ENCODE measurements at regions not wholly inside any gene's neighbourhood (a gene's known extent, or its start where the extent isn't known, plus 50 kb on each side); places are given as distances from the start of the nearest gene placed in this dataset.

GRCh38 chrX:148203531-148203930 is 222.4 kb downstream of the FMR1NB start:
- TF ChIP-seq EP300 (conservative IDR thresholded peaks at IDR 0.05; ENCODE audit: poor library complexity, severe bottlenecking) (no peak), MXI1 (conservative IDR thresholded peaks at IDR 0.05; ENCODE audit: poor library complexity, severe bottlenecking) (no peak), POLR2AphosphoS5 (IDR thresholded peaks at IDR 0.05) (no peak), EZH2 (IDR thresholded peaks at IDR 0.05; ENCODE audit: borderline replicate concordance, insufficient read depth, low read length, poor library complexity, severe bottlenecking) (no peak), SMC3 (conservative IDR thresholded peaks at IDR 0.05; ENCODE audit: poor library complexity) (no peak)
- TF ChIP-seq, protein P1, sequence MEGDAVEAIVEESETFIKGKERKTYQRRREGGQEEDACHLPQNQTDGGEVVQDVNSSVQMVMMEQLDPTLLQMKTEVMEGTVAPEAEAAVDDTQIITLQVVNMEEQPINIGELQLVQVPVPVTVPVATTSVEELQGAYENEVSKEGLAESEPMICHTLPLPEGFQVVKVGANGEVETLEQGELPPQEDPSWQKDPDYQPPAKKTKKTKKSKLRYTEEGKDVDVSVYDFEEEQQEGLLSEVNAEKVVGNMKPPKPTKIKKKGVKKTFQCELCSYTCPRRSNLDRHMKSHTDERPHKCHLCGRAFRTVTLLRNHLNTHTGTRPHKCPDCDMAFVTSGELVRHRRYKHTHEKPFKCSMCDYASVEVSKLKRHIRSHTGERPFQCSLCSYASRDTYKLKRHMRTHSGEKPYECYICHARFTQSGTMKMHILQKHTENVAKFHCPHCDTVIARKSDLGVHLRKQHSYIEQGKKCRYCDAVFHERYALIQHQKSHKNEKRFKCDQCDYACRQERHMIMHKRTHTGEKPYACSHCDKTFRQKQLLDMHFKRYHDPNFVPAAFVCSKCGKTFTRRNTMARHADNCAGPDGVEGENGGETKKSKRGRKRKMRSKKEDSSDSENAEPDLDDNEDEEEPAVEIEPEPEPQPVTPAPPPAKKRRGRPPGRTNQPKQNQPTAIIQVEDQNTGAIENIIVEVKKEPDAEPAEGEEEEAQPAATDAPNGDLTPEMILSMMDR (IDR thresholded peaks at IDR 0.05; ENCODE audit: poor library complexity, severe bottlenecking), result no peak
- TF ChIP-seq, protein P2, sequence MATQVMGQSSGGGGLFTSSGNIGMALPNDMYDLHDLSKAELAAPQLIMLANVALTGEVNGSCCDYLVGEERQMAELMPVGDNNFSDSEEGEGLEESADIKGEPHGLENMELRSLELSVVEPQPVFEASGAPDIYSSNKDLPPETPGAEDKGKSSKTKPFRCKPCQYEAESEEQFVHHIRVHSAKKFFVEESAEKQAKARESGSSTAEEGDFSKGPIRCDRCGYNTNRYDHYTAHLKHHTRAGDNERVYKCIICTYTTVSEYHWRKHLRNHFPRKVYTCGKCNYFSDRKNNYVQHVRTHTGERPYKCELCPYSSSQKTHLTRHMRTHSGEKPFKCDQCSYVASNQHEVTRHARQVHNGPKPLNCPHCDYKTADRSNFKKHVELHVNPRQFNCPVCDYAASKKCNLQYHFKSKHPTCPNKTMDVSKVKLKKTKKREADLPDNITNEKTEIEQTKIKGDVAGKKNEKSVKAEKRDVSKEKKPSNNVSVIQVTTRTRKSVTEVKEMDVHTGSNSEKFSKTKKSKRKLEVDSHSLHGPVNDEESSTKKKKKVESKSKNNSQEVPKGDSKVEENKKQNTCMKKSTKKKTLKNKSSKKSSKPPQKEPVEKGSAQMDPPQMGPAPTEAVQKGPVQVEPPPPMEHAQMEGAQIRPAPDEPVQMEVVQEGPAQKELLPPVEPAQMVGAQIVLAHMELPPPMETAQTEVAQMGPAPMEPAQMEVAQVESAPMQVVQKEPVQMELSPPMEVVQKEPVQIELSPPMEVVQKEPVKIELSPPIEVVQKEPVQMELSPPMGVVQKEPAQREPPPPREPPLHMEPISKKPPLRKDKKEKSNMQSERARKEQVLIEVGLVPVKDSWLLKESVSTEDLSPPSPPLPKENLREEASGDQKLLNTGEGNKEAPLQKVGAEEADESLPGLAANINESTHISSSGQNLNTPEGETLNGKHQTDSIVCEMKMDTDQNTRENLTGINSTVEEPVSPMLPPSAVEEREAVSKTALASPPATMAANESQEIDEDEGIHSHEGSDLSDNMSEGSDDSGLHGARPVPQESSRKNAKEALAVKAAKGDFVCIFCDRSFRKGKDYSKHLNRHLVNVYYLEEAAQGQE (IDR thresholded peaks at IDR 0.05; ENCODE audit: borderline replicate concordance), result no peak

Data from neural cell (in vitro differentiated cells).